Breast epithelium (tissue), 3 donors: ENCODE measurements at regions not wholly inside any gene's neighbourhood (a gene's known extent, or its start where the extent isn't known, plus 50 kb on each side); places are given as distances from the start of the nearest gene placed in this dataset.

ENCODE experiments used
- CTCF ChIP-seq, 3 donors: fragments of 450-650 bp; IDR thresholded peaks; one replicate each; pipeline ENCODE4 v1.5.1; 2016 to 2017; ENCODE audit warnings: antibody characterized with exemption in 3 of 3, mild to moderate bottlenecking in 3 of 3, moderate library complexity in 3 of 3
- POLR2A ChIP-seq: fragments of 450-650 bp; IDR thresholded peaks from one replicate; pipeline ENCODE4 v1.6.1; 2016; ENCODE audit warnings: antibody characterized with exemption, mild to moderate bottlenecking, moderate library complexity

GRCh38 chr2:100743741-100744140 is 76.2 kb upstream of the NPAS2 start:
- no peak for TF ChIP-seq CTCF (IDR thresholded peaks at IDR 0.05)
- no peak for TF ChIP-seq POLR2A
